ENCODE measurements at regions not wholly inside any gene's neighbourhood (a gene's known extent, or its start where the extent isn't known, plus 50 kb on each side); places are given as distances from the start of the nearest gene placed in this dataset.

- Histone ChIP-seq H3K27me3 (ENCODE audit: insufficient read depth, poor library complexity, severe bottlenecking) (no peaks in the 10 kb centered on the region), H3K27ac (replicated peaks) (no peak overlapping the region), H3K4me3 (replicated peaks; ENCODE audit: insufficient read depth, low read length) (no peak overlapping the region)
- no peak for DNase-seq (ENCODE audit: low read depth in 1 of 2, low spot score in 1 of 2)
- TF ChIP-seq CTCF (IDR thresholded peaks at IDR 0.05; ENCODE audit: insufficient read depth, low read length) (no peak), SPI1 (IDR thresholded peaks at IDR 0.05; ENCODE audit: borderline replicate concordance, low read depth) (no peak), POLR2AphosphoS5 (IDR thresholded peaks at IDR 0.05; ENCODE audit: low read depth) (no peak), REST (IDR thresholded peaks at IDR 0.05; ENCODE audit: insufficient replicate concordance, low read depth) (no peak), GABPA (IDR thresholded peaks at IDR 0.05; ENCODE audit: low read depth) (no peak)
Observed at GRCh38 chr18:65620076-65620696, 130.6 kb upstream of the CDH7 start.

GRCh38 chr18:65610939-65611338 lies 139.9 kb upstream of the CDH7 start:
- H3K27ac ChIP-seq (replicated peaks) = no peak overlapping the region
- H3K27me3 ChIP-seq (ENCODE audit: insufficient read depth, poor library complexity, severe bottlenecking) = no peaks in the 10 kb centered on the region
- H3K4me3 ChIP-seq (replicated peaks; ENCODE audit: insufficient read depth, low read length) = no peak overlapping the region
- DNase-seq (ENCODE audit: low read depth in 1 of 2, low spot score in 1 of 2) = no peak
- TF ChIP-seq GABPA (IDR thresholded peaks at IDR 0.05; ENCODE audit: low read depth) (no peak), REST (IDR thresholded peaks at IDR 0.05; ENCODE audit: insufficient replicate concordance, low read depth) (no peak), POLR2AphosphoS5 (IDR thresholded peaks at IDR 0.05; ENCODE audit: low read depth) (no peak), CTCF (IDR thresholded peaks at IDR 0.05; ENCODE audit: insufficient read depth, low read length) (no peak)

- TF ChIP-seq SPI1 (IDR thresholded peaks at IDR 0.05; ENCODE audit: borderline replicate concordance, low read depth) = no peak
- TF ChIP-seq CTCF (IDR thresholded peaks at IDR 0.05; ENCODE audit: insufficient read depth, low read length) = no peak
- no peak for TF ChIP-seq REST (IDR thresholded peaks at IDR 0.05; ENCODE audit: insufficient replicate concordance, low read depth)
- TF ChIP-seq GABPA (IDR thresholded peaks at IDR 0.05; ENCODE audit: low read depth) = no peak
- TF ChIP-seq POLR2AphosphoS5 (IDR thresholded peaks at IDR 0.05; ENCODE audit: low read depth) = no peak
- no peak for DNase-seq (ENCODE audit: low read depth in 1 of 2, low spot score in 1 of 2)
- H3K27me3 ChIP-seq (ENCODE audit: insufficient read depth, poor library complexity, severe bottlenecking) = no peaks in the 10 kb centered on the region
- H3K4me3 ChIP-seq (replicated peaks; ENCODE audit: insufficient read depth, low read length) = no peak overlapping the region
- no peak overlapping the region for H3K27ac ChIP-seq (replicated peaks)
Observed at GRCh38 chr18:65608471-65608870, 142.3 kb upstream of the CDH7 start.
